AG09309 (cell line): ENCODE measurements at regions not wholly inside any gene's neighbourhood (a gene's known extent, or its start where the extent isn't known, plus 50 kb on each side); places are given as distances from the start of the nearest gene placed in this dataset.

Experiments used
- DNase-seq: peaks from one replicate; pipeline ENCODE4 v3.0.0-alpha.2; 2010; ENCODE audit warnings: low read depth
- H3K4me3 ChIP-seq: 2 replicates; pipeline ENCODE4 v1.5.1; 2011; ENCODE audit warnings: mild to moderate bottlenecking, low read depth, low read length, moderate library complexity; ENCODE audit not compliant: control insufficient read depth
- CTCF ChIP-seq: IDR thresholded peaks from 2 replicates; pipeline ENCODE4 v1.5.1; 2011; ENCODE audit warnings: mild to moderate bottlenecking, low read depth, low read length, inconsistent platforms; ENCODE audit not compliant: insufficient read depth, control insufficient read depth; ENCODE audit errors: missing control alignments

GRCh38 chr13:110965755-110966134 lies 50.9 kb upstream of the ANKRD10 start:
- DNase-seq = no peak
- H3K4me3 ChIP-seq = no peak overlapping the region
- TF ChIP-seq CTCF = no peak

GRCh38 chr13:110965038-110965754 lies 50.3 kb upstream of the ANKRD10 start:
- DNase-seq = peak; percentile 37
- no peak for TF ChIP-seq CTCF
- H3K4me3 ChIP-seq = no peak overlapping the region
